ENCODE measurements at regions not wholly inside any gene's neighbourhood (a gene's known extent, or its start where the extent isn't known, plus 50 kb on each side); places are given as distances from the start of the nearest gene placed in this dataset.

DNA sequence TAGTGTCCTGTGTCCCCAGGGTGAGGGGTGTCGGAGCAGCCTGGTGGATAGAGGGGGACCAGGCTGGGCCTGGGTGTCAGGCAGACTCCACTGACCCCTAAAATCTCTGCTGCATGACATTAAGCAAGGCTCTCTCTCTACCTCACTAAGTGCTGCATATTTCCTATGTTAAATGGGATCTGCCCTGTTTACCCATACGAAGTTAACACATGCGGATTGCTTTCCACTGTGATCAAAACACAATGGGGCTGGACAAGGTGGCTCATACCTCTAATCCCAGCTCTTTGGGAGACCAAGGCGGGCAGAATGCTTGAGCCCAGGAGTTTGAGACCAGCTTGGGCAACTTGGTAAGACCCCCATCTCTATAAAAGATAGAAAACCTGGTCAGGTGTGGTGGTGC, 426.2 kb downstream of the MIAT start:
- no peak overlapping the region for H3K4me3 ChIP-seq (ENCODE audit: low read depth, low read length)
- TF ChIP-seq, protein P1, sequence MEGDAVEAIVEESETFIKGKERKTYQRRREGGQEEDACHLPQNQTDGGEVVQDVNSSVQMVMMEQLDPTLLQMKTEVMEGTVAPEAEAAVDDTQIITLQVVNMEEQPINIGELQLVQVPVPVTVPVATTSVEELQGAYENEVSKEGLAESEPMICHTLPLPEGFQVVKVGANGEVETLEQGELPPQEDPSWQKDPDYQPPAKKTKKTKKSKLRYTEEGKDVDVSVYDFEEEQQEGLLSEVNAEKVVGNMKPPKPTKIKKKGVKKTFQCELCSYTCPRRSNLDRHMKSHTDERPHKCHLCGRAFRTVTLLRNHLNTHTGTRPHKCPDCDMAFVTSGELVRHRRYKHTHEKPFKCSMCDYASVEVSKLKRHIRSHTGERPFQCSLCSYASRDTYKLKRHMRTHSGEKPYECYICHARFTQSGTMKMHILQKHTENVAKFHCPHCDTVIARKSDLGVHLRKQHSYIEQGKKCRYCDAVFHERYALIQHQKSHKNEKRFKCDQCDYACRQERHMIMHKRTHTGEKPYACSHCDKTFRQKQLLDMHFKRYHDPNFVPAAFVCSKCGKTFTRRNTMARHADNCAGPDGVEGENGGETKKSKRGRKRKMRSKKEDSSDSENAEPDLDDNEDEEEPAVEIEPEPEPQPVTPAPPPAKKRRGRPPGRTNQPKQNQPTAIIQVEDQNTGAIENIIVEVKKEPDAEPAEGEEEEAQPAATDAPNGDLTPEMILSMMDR (IDR thresholded peaks at IDR 0.05; ENCODE audit: low read depth, low read length, missing control alignments), result no peak
- no peak for DNase-seq (ENCODE audit: low read depth)

DNA sequence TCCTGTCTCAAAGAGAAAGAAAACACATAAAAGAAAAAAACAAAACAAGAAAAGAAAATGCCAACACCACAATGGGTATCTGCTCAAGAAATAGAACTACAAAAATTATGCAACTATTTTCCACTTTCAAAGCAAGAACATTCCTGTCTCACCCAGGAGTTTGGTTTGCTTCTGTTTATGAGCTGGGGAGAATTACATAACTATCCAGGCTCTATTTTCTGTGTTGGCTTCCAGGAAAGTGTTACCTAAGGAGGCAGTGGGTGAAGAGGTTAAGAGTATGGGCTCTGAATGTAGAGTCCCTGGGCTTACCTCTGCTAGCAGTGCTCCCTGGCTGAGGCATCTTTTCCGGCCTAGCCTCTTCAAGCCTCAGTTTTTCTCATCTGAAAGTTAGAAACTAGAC, 426.7 kb downstream of the MIAT start:
- TF ChIP-seq, protein P1 (IDR thresholded peaks at IDR 0.05; ENCODE audit: low read depth, low read length, missing control alignments), result no peak
- no peak for DNase-seq (ENCODE audit: low read depth)

DNA sequence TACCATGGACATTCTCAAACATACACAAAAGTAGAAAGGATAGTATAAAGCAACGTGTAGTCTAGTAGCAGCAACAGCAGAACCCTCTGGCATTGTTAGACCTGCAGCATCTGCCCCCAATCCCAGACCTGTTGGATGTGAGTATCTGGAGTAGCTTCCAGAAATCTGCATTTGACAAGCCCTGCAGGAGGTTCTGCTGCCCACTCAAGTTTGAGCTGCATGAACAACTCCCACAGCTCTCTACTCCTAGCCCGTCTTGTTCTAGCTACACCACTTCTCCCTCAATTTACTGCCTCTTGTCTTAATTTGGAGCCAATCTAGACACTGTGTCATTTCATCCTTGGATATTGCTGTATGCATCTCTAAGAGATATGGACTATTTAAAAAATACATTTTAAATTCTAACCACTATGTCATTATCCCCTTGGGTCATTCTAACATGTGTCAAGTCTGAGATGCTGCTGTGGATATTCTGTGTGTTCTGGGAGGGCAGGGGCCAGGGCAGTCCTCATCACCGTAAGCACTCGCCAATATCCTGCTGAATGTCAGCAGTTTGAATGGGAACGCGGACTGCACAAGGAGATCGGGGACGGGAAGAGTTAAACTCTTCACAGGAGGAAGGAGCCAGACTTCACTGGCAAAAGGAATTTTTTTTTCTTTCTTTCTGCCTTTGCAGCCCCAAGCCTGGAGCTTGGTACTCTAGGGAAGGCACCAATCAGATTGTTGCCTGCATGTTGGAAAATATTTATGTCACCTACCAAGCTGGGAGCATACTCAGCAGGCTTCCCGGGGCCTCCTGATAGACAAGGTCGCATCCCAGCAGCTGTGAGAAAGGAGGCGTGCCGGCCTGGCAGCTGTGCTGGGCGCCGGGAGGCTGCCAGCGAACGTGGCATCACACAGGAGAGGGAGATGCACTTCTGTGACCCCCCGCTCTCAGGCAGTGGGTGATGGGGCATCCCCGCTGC, 429.0 kb downstream of the MIAT start:
- H3K4me3 ChIP-seq (ENCODE audit: low read depth, low read length), result no peak overlapping the region
- no peak for DNase-seq (ENCODE audit: low read depth)
- TF ChIP-seq, protein P1 (IDR thresholded peaks at IDR 0.05; ENCODE audit: low read depth, low read length, missing control alignments), result no peak

More for the DNA sequence above, 426.7 kb downstream of the MIAT start:
- H3K4me3 ChIP-seq (ENCODE audit: low read depth, low read length), result no peak overlapping the region

DNA sequence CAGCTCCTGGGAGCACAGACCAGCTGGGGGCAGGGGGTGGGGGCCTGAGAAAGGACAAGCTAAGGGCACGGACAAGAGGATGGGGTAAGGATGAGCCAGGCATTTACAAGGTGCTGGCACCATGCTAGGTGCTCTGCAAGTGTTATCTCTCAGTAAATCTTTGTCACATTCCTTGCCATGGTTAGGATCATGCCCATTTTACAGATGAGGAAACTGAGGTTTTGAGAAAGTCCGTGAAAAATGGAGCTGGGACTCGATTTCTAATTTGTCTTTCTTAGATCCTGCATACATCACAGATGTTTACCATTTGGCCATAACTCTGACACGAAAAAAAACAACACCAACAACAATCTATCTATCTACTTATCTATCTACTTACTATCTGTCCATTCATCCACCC, 429.7 kb downstream of the MIAT start:
- H3K4me3 ChIP-seq (ENCODE audit: low read depth, low read length), result no peak overlapping the region
- DNase-seq (ENCODE audit: low read depth), result no peak
- TF ChIP-seq, protein P1 (IDR thresholded peaks at IDR 0.05; ENCODE audit: low read depth, low read length, missing control alignments), result no peak

DNA sequence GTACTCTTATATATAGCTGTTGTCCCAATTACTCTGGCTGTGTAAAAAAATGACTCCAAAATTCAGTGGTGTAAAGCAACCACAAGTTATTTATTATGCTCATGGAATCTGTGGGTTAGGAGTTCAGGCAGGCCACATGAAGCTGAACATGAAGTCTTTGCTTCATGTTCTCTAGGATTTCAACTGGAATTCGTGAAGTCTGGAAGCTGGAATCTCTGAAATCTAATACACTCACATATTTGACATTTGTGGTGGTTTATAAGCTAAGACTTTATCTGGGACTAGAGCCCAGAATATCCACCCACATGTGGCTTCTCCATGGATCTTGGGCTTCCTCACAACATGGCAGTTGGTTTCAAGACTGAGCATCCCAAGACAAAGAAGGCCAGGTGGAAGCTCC, 430.6 kb downstream of the MIAT start:
- H3K4me3 ChIP-seq (ENCODE audit: low read depth, low read length), result no peak overlapping the region
- TF ChIP-seq, protein P1 (IDR thresholded peaks at IDR 0.05; ENCODE audit: low read depth, low read length, missing control alignments), result no peak
- DNase-seq (ENCODE audit: low read depth), result no peak

DNA sequence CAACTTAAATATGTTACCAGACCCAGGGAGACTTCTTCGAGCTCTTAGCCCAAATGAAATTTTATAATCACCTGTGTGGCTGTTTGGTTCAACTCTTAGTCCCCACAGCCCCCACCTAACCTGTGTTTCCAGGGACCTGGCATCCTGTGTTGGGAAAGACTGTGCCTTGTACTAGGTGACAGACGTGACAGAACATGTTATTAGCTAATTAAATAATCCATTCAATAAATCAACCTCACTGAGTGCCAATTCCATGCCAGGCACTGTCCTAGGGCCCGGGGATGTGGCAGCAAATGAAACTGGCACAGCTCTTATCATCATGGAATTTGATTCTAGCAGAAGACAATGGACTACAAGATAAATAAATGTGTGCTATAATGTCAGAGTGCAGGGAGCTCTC, 431.9 kb downstream of the MIAT start:
- TF ChIP-seq, protein P1 (IDR thresholded peaks at IDR 0.05; ENCODE audit: low read depth, low read length, missing control alignments), result no peak
- DNase-seq (ENCODE audit: low read depth), result no peak
- no peak overlapping the region for H3K4me3 ChIP-seq (ENCODE audit: low read depth, low read length)

DNA sequence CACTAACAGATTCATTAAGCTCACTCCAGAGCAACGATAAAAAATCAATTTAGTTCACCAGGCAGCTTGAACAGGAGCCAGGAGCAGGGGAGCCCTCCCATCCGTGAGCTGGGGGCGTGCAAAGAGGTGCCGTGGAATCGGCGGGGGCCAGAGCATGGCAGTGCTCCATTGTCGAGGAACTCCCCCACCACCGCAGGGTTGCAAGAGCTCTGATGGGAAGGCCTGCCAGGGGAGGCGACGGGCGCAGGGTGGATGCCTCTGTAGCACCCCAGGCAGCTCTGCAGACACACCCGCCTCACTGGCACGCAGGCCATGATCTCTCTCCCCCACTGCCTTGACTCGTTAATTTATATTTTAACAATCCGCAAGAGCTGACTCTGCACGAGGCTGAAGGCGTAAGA, 433.2 kb downstream of the MIAT start:
- H3K4me3 ChIP-seq (ENCODE audit: low read depth, low read length), result no peak overlapping the region

More for the DNA sequence above, 433.2 kb downstream of the MIAT start:
- no peak for DNase-seq (ENCODE audit: low read depth)
- TF ChIP-seq, protein P1 (IDR thresholded peaks at IDR 0.05; ENCODE audit: low read depth, low read length, missing control alignments), result no peak
